ENCODE measurements at regions not wholly inside any gene's neighbourhood (a gene's known extent, or its start where the extent isn't known, plus 50 kb on each side); places are given as distances from the start of the nearest gene placed in this dataset.

- TF ChIP-seq EZH2phosphoT487 (IDR thresholded peaks at IDR 0.05; ENCODE audit: low read depth, severe bottlenecking, unreplicated experiment) (no peak), EZH2 (IDR thresholded peaks at IDR 0.05; ENCODE audit: borderline replicate concordance) (no peak), CTCF (IDR thresholded peaks at IDR 0.05; ENCODE audit: poor library complexity) (no peak)
- H2AFZ ChIP-seq: no peak overlapping the region
- no peak overlapping the region for H3K27ac ChIP-seq
- WGBS (ENCODE audit: low lambda C conversion rate, missing lambda C conversion rate): 74% methylated on average over 7 of the region's 7 CpGs
- no peaks in the 10 kb centered on the region for H3K27me3 ChIP-seq
- H3K36me3 ChIP-seq (replicated peaks; ENCODE audit: insufficient read depth, low read depth): no peaks in the 10 kb centered on the region
- no peaks in the 10 kb centered on the region for H3K79me2 ChIP-seq
- no peak overlapping the region for H3K4me2 ChIP-seq
- H3K4me3 ChIP-seq: no peak overlapping the region
- peaks cover 3% of the 10 kb centered on the region for H3K4me1 ChIP-seq (ENCODE audit: insufficient read depth)
- no peaks in the 10 kb centered on the region for H3K9me3 ChIP-seq (ENCODE audit: low read depth)
- no peak for DNase-seq (ENCODE audit: low spot score)
- no peaks in the 10 kb centered on the region for H3K9me2 ChIP-seq (replicated peaks; ENCODE audit: insufficient read depth)
- no peaks in the 10 kb centered on the region for H4K20me1 ChIP-seq (ENCODE audit: insufficient read depth, poor library complexity, severe bottlenecking)
Measured at GRCh38 chr2:201983800-201984199, 49.9 kb upstream of the FZD7 start.

Measured in hepatocyte (in vitro differentiated cells).